GM20000 (cell line): ENCODE measurements at regions not wholly inside any gene's neighbourhood (a gene's known extent, or its start where the extent isn't known, plus 50 kb on each side); places are given as distances from the start of the nearest gene placed in this dataset.

ENCODE experiments used
- DNase-seq: peaks from one replicate; pipeline ENCODE4 v3.0.0; 2012; ENCODE audit warnings: low spot score
- TF ChIP-seq, protein P1 (sequence below): IDR thresholded peaks from 2 replicates; pipeline ENCODE4 v1.5.1; 2012; ENCODE audit warnings: mild to moderate bottlenecking, control low read depth; ENCODE audit errors: extremely low read depth, missing control alignments

DNA sequence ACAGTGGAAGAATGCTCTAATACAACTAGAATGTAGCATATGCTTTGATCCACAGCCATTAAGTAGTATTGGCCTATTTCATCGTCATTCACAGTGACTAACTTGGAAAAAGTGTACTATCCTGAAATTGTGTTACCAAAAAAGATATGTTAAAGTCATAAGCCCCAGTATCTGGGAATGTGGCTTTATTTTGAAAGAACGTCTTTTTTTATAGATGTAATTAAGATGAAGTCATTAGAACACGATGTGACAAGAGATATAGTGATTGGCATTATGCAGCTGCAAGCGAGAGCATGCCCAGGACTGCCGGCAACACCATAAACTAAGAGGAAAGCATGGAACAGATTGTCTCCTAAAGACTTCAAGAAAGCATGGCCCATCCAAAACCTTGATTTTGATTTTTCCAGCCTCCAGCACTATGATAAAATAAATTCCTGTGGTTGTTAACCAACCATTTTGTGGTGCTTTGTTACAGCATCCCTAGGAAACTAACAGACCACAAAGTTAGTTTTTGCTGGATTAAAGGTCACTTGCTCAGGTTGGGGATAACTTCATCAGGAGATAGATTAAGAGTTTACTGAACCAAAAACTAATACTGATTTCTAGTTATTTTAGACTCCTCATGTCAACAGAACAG lies 870.6 kb upstream of the LRRC4C start:
- TF ChIP-seq, protein P1, sequence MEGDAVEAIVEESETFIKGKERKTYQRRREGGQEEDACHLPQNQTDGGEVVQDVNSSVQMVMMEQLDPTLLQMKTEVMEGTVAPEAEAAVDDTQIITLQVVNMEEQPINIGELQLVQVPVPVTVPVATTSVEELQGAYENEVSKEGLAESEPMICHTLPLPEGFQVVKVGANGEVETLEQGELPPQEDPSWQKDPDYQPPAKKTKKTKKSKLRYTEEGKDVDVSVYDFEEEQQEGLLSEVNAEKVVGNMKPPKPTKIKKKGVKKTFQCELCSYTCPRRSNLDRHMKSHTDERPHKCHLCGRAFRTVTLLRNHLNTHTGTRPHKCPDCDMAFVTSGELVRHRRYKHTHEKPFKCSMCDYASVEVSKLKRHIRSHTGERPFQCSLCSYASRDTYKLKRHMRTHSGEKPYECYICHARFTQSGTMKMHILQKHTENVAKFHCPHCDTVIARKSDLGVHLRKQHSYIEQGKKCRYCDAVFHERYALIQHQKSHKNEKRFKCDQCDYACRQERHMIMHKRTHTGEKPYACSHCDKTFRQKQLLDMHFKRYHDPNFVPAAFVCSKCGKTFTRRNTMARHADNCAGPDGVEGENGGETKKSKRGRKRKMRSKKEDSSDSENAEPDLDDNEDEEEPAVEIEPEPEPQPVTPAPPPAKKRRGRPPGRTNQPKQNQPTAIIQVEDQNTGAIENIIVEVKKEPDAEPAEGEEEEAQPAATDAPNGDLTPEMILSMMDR, result no peak
- no peak for DNase-seq

DNA sequence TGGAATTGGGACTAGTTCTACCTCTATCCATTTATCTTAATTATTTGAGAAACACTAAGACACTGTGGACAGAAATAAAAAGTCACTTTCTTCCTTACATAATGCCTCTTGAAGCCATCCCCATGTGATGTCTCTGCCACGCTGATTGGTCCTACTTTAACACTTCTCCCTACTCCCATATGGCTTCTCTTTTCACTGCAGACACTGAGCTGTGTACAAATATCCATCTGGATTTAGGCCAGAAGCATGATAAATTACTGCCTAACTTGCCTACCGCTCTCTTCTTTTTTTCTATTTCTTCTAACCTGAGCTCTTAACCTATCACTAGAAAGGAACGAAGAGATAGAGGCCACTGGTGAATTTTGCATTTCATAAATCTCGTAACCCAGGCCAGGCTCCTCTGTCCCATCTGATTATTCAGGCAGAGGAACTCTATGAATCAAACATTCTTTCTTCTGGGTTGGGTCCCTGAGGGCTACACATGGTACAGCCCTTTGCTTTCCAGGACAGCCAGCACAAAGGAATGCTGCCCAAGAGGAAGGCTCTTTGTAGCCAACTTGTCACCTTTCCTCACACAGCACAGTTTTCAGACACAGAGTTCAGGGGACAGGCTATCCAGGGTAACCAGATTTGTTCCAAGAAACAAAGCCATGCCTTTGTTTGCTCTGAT lies 878.5 kb upstream of the LRRC4C start:
- TF ChIP-seq, protein P1, result no peak
- DNase-seq, result no peak

DNA sequence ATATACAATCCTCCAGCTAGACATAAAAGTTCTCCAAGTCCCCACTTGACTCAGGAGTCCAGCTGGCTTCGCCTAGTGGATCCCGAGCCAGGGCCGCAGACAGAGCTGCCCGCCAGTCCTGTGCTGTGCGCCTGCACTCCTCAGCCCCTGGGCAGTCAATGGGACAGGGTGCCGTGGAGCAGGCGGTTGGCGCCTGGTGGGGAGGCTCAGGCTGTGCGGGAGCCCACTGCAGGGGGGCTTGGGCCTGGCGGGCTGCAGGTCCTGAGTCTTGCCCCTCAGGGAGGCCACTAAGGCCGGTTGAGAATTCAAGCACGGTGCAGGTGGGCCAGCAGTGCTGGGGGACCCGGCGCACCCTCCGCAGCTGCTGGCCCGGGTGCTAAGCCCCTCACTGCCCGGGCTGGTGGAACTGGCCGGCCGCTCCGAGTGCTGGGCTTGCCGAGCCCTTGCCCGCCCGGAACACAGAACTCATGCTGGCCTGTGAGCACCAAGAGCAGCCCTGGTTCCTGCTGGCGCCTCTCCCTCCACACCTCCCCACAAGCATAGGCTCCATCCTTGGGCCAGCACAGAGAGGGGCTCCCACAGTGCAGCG lies 884.8 kb upstream of the LRRC4C start:
- no peak for DNase-seq
- TF ChIP-seq, protein P1, result no peak

DNA sequence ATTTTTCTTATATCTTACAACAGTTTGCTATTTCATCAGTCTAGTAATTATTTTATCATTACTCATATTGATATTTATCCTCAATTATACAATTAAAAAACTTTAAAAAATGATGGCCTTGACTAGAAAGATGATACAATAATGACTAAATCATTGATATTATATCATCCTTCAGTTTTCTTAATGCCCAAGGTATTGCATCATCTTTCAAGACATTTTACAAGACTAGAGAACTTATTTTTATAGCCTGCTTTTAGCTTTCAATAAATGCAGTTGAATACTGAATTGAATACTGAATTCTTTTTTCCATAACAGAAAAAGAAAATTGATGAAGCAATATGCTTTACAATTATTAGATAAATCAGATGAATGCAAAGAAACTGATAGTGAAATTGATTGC lies 886.5 kb upstream of the LRRC4C start:
- no peak for DNase-seq
- TF ChIP-seq, protein P1, result no peak

DNA sequence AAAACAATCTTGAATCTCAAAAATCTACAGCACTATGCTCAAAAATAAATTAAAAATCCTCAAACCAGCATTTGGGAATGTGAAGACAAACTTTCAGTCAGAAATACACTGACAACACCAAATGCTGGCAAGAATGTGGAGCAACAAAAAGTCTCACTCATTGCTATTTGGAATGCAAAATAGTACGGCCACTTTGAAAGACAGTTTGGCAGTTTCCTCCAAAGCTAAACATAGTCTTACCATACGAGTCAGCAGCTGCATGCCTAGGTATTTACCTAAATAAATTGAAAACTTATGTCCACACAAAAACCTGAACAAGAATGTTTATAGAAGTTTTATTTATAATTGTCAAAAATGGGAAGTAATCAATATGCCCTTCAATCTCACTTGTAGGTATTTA lies 904.2 kb upstream of the LRRC4C start:
- TF ChIP-seq, protein P1, result no peak
- DNase-seq, result no peak

DNA sequence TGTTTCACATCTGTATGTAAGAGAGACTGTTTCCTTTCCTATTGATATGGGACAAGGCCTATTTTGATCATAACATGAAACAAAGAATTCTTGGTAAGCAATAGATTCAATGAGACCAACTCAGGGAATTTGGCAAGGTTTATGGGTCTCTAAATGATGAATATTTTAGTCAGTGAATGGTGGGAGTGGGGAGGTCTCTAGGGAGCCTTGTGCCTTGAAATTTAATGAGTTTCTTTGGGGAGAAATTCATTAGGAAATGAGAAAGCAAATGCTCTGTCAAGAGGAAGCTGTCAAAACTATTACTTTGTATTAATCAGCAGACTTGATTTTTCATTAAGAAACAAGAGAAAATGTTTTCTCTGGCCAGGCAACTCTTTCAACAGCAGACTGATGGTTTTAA lies 921.7 kb upstream of the API5 start:
- no peak for DNase-seq
- TF ChIP-seq, protein P1, result no peak

DNA sequence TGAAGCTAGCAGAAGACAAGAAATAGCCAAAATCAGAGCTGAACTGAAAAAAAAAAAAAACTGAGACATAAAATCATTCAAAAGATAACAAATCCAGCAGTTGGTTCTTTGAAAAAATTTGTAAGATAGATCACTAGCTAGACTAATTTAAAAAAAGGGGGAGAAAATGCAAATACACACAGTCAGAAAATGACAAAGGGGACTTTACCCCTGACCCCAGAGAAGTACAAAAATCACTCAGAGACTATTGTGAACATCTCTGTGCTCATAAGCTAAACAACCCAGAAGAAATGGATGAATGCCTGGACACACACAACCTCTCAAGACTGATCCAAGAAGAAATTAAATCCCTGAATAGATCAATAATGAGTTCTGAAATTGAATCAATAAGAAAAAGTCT lies 914.3 kb upstream of the API5 start:
- TF ChIP-seq, protein P1, result no peak
- DNase-seq, result no peak
